VCaP (cell line): ENCODE measurements at regions not wholly inside any gene's neighbourhood (a gene's known extent, or its start where the extent isn't known, plus 50 kb on each side); places are given as distances from the start of the nearest gene placed in this dataset.

Experiments used
- H3K27ac ChIP-seq: fragments of 450-650 bp; 2 replicates; pipeline ENCODE4 v1.5.1; 2017
- CTCF ChIP-seq: fragments of 450-650 bp; conservative IDR thresholded peaks from 2 replicates; pipeline ENCODE4 v1.5.1; 2017; ENCODE audit warnings: mild to moderate bottlenecking, moderate library complexity

GRCh38 chr10:31262672-31263071 lies 56.3 kb upstream of the ZEB1 start:
- H3K27ac ChIP-seq, result peak overlapping the region; percentile 9; the same call in 1 of the 2 replicates
- no peak for TF ChIP-seq CTCF

GRCh38 chr10:31263903-31264302 lies 55.1 kb upstream of the ZEB1 start:
- TF ChIP-seq CTCF, result no peak

DNA sequence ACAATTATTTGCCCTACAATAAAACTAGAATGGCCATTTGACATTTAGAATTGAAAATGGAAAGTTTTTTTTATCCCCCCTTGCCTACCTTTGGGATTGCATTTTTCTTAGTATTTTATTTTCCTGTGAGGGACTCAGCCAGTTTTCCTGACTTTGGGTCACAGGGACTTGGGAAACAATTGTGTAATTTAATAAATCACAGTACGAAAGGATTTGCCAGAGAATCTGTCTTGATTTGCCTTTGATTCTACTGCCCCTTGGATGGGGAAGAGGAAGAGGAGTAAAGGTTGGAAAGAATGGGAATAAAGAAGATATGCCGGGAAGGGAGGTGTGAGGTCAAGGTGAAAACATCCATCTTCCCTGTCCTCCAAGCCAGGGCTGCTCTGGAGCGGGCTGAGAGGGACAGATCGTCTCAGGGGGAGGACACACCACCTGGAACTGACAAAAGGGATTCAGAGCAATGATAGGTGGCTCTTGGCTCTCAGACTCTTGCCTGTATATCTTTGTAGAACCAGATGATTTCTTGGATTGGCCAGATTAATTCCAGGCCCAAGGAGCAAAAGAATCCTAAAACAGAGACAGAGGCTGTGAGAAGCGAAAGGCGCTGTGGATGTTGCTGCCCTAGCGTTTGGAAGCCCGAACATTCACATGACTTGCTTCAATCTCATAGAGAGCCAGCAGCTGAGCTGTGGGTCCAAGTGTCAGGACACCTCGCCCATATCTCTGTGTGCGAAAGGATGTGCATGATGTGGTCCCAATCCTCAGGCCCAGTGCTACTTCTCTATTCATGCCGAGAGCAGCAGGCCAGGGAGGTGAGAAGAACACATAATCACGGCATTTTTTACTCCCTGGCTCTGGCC lies 50.3 kb upstream of the ZEB1 start:
- no peak overlapping the region for H3K27ac ChIP-seq
- TF ChIP-seq CTCF, result no peak

More at GRCh38 chr10:31263903-31264302, 55.1 kb upstream of the ZEB1 start:
- no peak overlapping the region; the same call in 1 of the 2 replicates for H3K27ac ChIP-seq
